Gastrocnemius medialis (tissue), 4 donors: ENCODE measurements at regions not wholly inside any gene's neighbourhood (a gene's known extent, or its start where the extent isn't known, plus 50 kb on each side); places are given as distances from the start of the nearest gene placed in this dataset.
"Not testable (repeated sequence)": the region's sequence is repeated elsewhere in the genome, so short reads cannot be mapped to it uniquely, and the experiment has no call there.

Source experiments
- ATAC-seq, 2 donors: fragments of 150-250 bp; one replicate each; pipeline ENCODE4 v1.9.1; 2016
- DNase-seq, 2 donors: peaks; one replicate each; pipeline ENCODE4 v3.0.0-alpha.2; 2019
- H3K27ac ChIP-seq, 4 donors: fragments of 200-600 bp; sonication (generic); 1 replicate in 1 of 4; 2 replicates in 3 of 4; pipeline ENCODE4 v1.5.1; 2016 to 2018; ENCODE audit warnings: mild to moderate bottlenecking in 2 of 4, moderate library complexity in 1 of 4
- H3K27me3 ChIP-seq, 3 donors: fragments of 200-600 bp; sonication (generic) in 2 of 3; 1 replicate in 1 of 3; 2 replicates in 2 of 3; pipeline versions ENCODE4 v1.5.1 to v1.6.0; 2016 to 2019; ENCODE audit warnings: mild to moderate bottlenecking in 1 of 3, moderate library complexity in 1 of 3
- H3K36me3 ChIP-seq, 2 donors: fragments of 200-600 bp; sonication (generic) in 1 of 2; one replicate each; pipeline ENCODE4 v1.5.1; 2017 to 2018
- H3K4me1 ChIP-seq, 2 donors: fragments of 200-600 bp; sonication (generic) in 1 of 2; one replicate each; pipeline ENCODE4 v1.5.1; 2016 to 2017; ENCODE audit warnings: mild to moderate bottlenecking in 2 of 2
- H3K4me3 ChIP-seq, 4 donors: fragments of 200-600 bp; sonication (generic) in 3 of 4; 1 replicate in 1 of 4; 2 replicates in 3 of 4; pipeline ENCODE4 v1.5.1; 2016 to 2019; ENCODE audit warnings: mild to moderate bottlenecking in 2 of 4
- H3K9me3 ChIP-seq, 3 donors: fragments of 200-600 bp; sonication (generic) in 2 of 3; 1 replicate in 1 of 3; 2 replicates in 2 of 3; pipeline ENCODE4 v1.5.1; 2016 to 2019
- CTCF ChIP-seq, 5 experiments: fragments of 450-650 bp in 3 of 5; fragments of 200-600 bp in 2 of 5; sonication (generic) in 2 of 5; IDR thresholded peaks in 4 of 5; conservative IDR thresholded peaks in 1 of 5; 1 replicate in 4 of 5; 2 replicates in 1 of 5; pipeline ENCODE4 v1.5.1; 2016 to 2019; ENCODE audit warnings: antibody characterized with exemption in 5 of 5, mild to moderate bottlenecking in 3 of 5, moderate library complexity in 3 of 5
- POLR2A ChIP-seq, 2 donors: fragments of 450-650 bp; IDR thresholded peaks; one replicate each; pipeline ENCODE4 v1.6.1; 2017; ENCODE audit warnings: antibody characterized with exemption in 2 of 2, mild to moderate bottlenecking in 2 of 2, moderate library complexity in 2 of 2
- in situ Hi-C, 4 donors: fragments of 200-750 bp; cut with MboI; loops; one replicate each; pipeline versions ENCODE4 v1.15.0 to v1.8.0; 2017; ENCODE audit warnings: low sequenced_read_pairs in 4 of 4
- intact Hi-C: fragments of 100-400 bp; cut with DNase I; formaldehyde crosslinking; loops from one replicate; pipeline ENCODE4 v1.15.1; 2023; ENCODE audit warnings: low total_unique reads

- TF ChIP-seq POLR2A (IDR thresholded peaks at IDR 0.05) (no peak), CTCF (IDR thresholded peaks at IDR 0.05 in 4 of 5, conservative IDR thresholded peaks at IDR 0.05 in 1 of 5) (no peak)
- H3K9me3 ChIP-seq = no peaks in the 10 kb centered on the region
- H3K4me1 ChIP-seq = no peaks in the 10 kb centered on the region
- no peak for ATAC-seq
- no peaks in the 10 kb centered on the region for H3K27me3 ChIP-seq
- intact Hi-C loops (no loop called here), in situ Hi-C loops (no loop called here)
- DNase-seq = no peak
- H3K27ac ChIP-seq = no peak overlapping the region
- no peak overlapping the region for H3K4me3 ChIP-seq
- no peaks in the 10 kb centered on the region for H3K36me3 ChIP-seq
Observed at GRCh38 chr6:130559166-130559565, 193.3 kb downstream of the TMEM200A start.

GRCh38 chr6:130560231-130560630 lies 194.4 kb downstream of the TMEM200A start:
- in situ Hi-C loops (no loop called here), intact Hi-C loops (no loop called here)
- no peak for DNase-seq
- Histone ChIP-seq H3K4me3 (no peak overlapping the region), H3K36me3 (no peaks in the 10 kb centered on the region), H3K4me1 (no peaks in the 10 kb centered on the region), H3K9me3 (no peaks in the 10 kb centered on the region), H3K27me3 (no peaks in the 10 kb centered on the region), H3K27ac (no peak overlapping the region)
- no peak for ATAC-seq
- no peak for TF ChIP-seq POLR2A (IDR thresholded peaks at IDR 0.05)
- no peak for TF ChIP-seq CTCF (IDR thresholded peaks at IDR 0.05 in 4 of 5, conservative IDR thresholded peaks at IDR 0.05 in 1 of 5)

GRCh38 chr6:130561159-130561558 lies 195.3 kb downstream of the TMEM200A start:
- ATAC-seq, intact Hi-C loops: not testable (repeated sequence)

GRCh38 chr6:130565696-130566095 lies 199.9 kb downstream of the TMEM200A start:
- in situ Hi-C loops = no loop called here

More at GRCh38 chr6:130561159-130561558, 195.3 kb downstream of the TMEM200A start:
- H3K4me3 ChIP-seq, H3K9me3 ChIP-seq, DNase-seq, H3K36me3 ChIP-seq, H3K27me3 ChIP-seq, H3K4me1 ChIP-seq, in situ Hi-C loops, H3K27ac ChIP-seq: not testable (repeated sequence)

GRCh38 chr6:130574146-130574545 lies 208.3 kb downstream of the TMEM200A start:
- H3K36me3 ChIP-seq = no peaks in the 10 kb centered on the region
- H3K4me3 ChIP-seq = no peak overlapping the region
- no peaks in the 10 kb centered on the region for H3K27me3 ChIP-seq
- no peak for DNase-seq
- intact Hi-C loops (no loop called here), in situ Hi-C loops (no loop called here)
- no peak for ATAC-seq
- H3K4me1 ChIP-seq = no peaks in the 10 kb centered on the region
- TF ChIP-seq CTCF (IDR thresholded peaks at IDR 0.05 in 4 of 5, conservative IDR thresholded peaks at IDR 0.05 in 1 of 5) = no peak
- TF ChIP-seq POLR2A (IDR thresholded peaks at IDR 0.05) = no peak
- no peaks in the 10 kb centered on the region for H3K9me3 ChIP-seq
- H3K27ac ChIP-seq = no peak overlapping the region

More at GRCh38 chr6:130565696-130566095, 199.9 kb downstream of the TMEM200A start:
- Histone ChIP-seq H3K9me3 (no peaks in the 10 kb centered on the region), H3K36me3 (no peaks in the 10 kb centered on the region), H3K27ac (no peak overlapping the region), H3K4me1 (no peaks in the 10 kb centered on the region), H3K4me3 (no peak overlapping the region), H3K27me3 (no peaks in the 10 kb centered on the region)
- intact Hi-C loops = no loop called here
- ATAC-seq (no peak), DNase-seq (no peak)
- no peak for TF ChIP-seq CTCF (IDR thresholded peaks at IDR 0.05 in 4 of 5, conservative IDR thresholded peaks at IDR 0.05 in 1 of 5)
- TF ChIP-seq POLR2A (IDR thresholded peaks at IDR 0.05) = no peak
